ENCODE measurements at regions not wholly inside any gene's neighbourhood (a gene's known extent, or its start where the extent isn't known, plus 50 kb on each side); places are given as distances from the start of the nearest gene placed in this dataset.

DNA sequence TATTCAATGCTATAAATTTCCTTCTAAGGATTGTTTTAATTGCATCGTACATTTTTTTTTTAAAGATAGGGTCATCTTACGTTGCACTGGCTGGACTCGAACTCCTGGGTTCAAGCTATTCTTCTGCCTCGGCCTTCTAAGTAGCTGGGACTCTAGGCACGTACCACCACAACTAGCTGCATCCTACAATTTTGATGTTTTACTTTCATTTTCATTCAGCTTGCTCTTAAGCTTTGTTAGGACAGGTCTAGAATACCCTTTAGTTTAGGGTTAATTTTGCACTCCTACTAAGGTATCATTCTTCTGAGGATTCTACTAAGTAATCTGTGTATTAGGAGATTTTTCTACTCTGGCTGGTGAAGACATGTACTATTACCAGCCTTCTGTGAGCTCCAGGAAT is 50.2 kb upstream of the C1GALT1C1 start:
- H2BK15ac ChIP-seq (ENCODE audit: low read depth, low read length), result no peak overlapping the region
- H3T11ph ChIP-seq (ENCODE audit: low read length), result no peak overlapping the region
- H3K9ac ChIP-seq (ENCODE audit: extremely low read depth, insufficient read length, low read length), result no peak overlapping the region
- H4K5ac ChIP-seq (ENCODE audit: insufficient read length, low read depth, low read length), result no peak overlapping the region
- H3K27ac Mint-ChIP-seq, result no peak overlapping the region
- H4K8ac ChIP-seq (replicated peaks; ENCODE audit: insufficient read length, low read depth, low read length), result no peak overlapping the region
- no peak overlapping the region for H3K27ac ChIP-seq (ENCODE audit: insufficient read length, low read depth, low read length)
- H3K14ac ChIP-seq (ENCODE audit: insufficient read depth, low read length), result no peak overlapping the region
- peaks cover 23% of the 10 kb centered on the region for H3K9me3 ChIP-seq (ENCODE audit: control insufficient read depth, low read depth, low read length)
- no peak for DNase-seq
- no peak overlapping the region for H3K4me3 Mint-ChIP-seq
- H3K79me1 ChIP-seq (ENCODE audit: insufficient read depth, low read depth, low read length, poor library complexity, severe bottlenecking), result no peaks in the 10 kb centered on the region
- no peak overlapping the region for H4K91ac ChIP-seq (ENCODE audit: insufficient read length, low read depth, low read length)
- no peaks in the 10 kb centered on the region; a peak in 1 of 7 replicates for H3K36me3 Mint-ChIP-seq (ENCODE audit: insufficient read depth in 1 of 3, low read depth in 3 of 3)
- no peak overlapping the region for H3K4ac ChIP-seq (ENCODE audit: low read depth, low read length)
- H3K18ac ChIP-seq (ENCODE audit: insufficient read length, low read depth, low read length), result no peak overlapping the region
- no peaks in the 10 kb centered on the region for H3K4me1 ChIP-seq (ENCODE audit: insufficient read depth, low read length)
- no peak overlapping the region for H2BK120ac ChIP-seq (ENCODE audit: low read depth, low read length, poor library complexity, severe bottlenecking)
- H3K23me2 ChIP-seq (ENCODE audit: insufficient read length, low read depth, low read length, poor library complexity, severe bottlenecking), result no peaks in the 10 kb centered on the region
- no peak overlapping the region for H3K56ac ChIP-seq (ENCODE audit: insufficient read length, low read depth, low read length)
- no peak overlapping the region for H3K23ac ChIP-seq (ENCODE audit: insufficient read length, low read depth, low read length)
- no peaks in the 10 kb centered on the region for H4K20me1 ChIP-seq (ENCODE audit: control insufficient read depth, insufficient read depth, insufficient read length)
- H3K27me3 ChIP-seq (ENCODE audit: insufficient read depth, low read length), result no peaks in the 10 kb centered on the region
- H2BK12ac ChIP-seq (ENCODE audit: insufficient read length, low read depth, low read length), result no peak overlapping the region
- no peak overlapping the region for H2AFZ ChIP-seq (ENCODE audit: low read length)
- peaks cover 70 to 77% of the 10 kb centered on the region in 2 experiments for H3K9me3 Mint-ChIP-seq
- no CpG with 5 or more reads among the region's 5 CpGs for WGBS (ENCODE audit: extremely low coverage, insufficient read length, low lambda C conversion rate)
- no peaks in the 10 kb centered on the region for H3K79me2 ChIP-seq (ENCODE audit: insufficient read depth, low read length)
- no peaks in the 10 kb centered on the region for H3K4me1 Mint-ChIP-seq
- H2BK5ac ChIP-seq (ENCODE audit: insufficient read length, low read length), result no peak overlapping the region
- H2AK5ac ChIP-seq (ENCODE audit: insufficient read length, low read length), result no peak overlapping the region
- TF ChIP-seq, protein P1, sequence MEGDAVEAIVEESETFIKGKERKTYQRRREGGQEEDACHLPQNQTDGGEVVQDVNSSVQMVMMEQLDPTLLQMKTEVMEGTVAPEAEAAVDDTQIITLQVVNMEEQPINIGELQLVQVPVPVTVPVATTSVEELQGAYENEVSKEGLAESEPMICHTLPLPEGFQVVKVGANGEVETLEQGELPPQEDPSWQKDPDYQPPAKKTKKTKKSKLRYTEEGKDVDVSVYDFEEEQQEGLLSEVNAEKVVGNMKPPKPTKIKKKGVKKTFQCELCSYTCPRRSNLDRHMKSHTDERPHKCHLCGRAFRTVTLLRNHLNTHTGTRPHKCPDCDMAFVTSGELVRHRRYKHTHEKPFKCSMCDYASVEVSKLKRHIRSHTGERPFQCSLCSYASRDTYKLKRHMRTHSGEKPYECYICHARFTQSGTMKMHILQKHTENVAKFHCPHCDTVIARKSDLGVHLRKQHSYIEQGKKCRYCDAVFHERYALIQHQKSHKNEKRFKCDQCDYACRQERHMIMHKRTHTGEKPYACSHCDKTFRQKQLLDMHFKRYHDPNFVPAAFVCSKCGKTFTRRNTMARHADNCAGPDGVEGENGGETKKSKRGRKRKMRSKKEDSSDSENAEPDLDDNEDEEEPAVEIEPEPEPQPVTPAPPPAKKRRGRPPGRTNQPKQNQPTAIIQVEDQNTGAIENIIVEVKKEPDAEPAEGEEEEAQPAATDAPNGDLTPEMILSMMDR (conservative IDR thresholded peaks at IDR 0.05), result no peak
- H2BK20ac ChIP-seq (ENCODE audit: low read depth, low read length, poor library complexity, severe bottlenecking), result no peak overlapping the region
- H3K4me2 ChIP-seq (ENCODE audit: insufficient read depth, insufficient read length, low read length), result no peak overlapping the region
- H3K27me3 Mint-ChIP-seq (ENCODE audit: low read depth), result peaks cover 15% of the 10 kb centered on the region
